ENCODE measurements at regions not wholly inside any gene's neighbourhood (a gene's known extent, or its start where the extent isn't known, plus 50 kb on each side); places are given as distances from the start of the nearest gene placed in this dataset.

DNA sequence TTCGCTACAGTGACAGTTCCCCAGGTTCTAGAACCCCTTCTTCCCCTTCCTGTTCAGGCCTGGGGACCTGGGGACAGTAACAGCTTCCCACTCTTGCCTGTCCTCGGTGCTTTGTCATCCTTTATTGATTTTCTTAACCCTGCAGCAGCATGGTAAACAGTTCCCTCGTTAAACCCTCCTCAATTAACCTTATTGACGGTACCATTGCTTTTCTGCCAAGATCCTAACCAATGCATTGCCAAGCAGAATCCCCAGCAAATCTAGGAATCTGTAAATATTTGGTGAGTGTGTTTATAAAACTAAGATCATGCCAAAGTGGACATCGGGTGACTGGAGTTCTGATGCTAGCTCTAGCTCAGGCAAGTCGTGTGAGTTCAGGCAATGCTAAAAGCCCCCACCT is 99.6 kb upstream of the KAZN start:
- DNase-seq (ENCODE audit: low read depth) = no peak

DNA sequence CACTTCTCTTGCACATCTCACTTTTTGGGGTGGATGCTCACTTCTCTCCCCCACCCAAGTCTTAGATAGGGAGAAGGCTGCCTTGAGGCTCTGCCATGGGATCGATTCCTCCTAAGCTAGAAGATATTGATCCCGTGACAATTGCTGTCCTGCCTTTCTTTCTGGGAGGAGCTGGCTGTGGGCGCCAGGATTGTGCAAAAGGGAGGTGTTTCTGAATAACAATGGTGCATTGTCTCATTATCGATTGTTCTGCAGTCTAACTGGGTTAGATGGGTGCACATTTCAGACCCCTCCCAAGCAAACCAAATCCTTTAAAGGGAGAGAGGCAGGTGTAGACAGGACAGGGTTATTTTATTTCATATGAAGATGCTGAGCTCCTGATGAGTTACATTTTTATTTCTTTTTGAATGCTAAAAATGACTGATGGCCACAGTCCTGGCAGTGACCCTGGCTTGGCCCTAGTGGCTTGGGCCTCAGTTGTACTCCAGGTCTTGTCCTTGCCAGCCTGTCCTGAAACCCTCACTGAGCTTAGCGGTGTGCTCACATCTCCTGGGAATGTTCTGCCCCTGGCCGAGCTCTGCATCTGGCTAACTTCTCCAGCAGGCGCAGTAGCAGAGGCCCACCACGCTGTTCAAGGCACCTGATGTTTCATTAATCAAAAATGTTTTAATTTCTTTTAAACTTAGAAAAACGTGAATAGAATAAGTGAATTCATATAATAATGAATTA is 99.0 kb upstream of the KAZN start:
- DNase-seq (ENCODE audit: low read depth) = no peak

DNA sequence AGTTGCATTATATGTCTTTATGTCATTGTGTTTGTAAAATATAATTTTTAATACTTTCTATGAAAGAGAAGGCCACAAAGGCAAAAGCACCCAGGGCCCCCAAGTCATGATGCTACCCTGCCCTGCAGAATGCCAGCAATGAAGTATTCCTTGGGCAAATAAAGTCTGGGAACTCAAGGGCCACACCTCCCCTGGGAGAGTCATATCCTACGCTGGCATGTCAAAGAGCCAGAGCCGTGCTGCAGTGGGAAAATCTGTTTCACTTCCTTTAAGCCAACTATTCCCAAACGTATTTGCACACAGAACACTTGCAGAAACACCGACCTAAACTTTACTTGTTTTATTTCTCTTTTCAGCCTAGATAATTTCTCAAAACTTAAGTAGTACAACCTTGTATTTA is 98.4 kb upstream of the KAZN start:
- no peak for DNase-seq (ENCODE audit: low read depth)

DNA sequence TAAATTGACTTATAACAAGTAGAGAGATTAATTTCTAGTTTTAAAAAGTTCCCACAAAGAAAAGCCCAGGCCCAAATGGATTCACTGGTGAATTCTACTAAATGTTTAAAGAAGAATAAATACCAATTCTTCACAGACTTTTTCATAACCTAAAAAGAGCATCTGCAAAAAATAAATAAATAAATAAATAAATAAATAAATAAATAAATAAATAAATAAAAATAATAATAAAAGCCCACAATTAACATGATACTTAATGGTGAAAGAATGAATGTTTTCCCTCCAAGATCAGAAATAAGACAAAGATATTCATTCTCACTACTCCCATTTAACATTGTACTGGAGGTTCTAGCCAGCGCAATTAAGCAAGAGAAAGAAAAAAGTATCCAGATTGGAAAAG is 97.6 kb upstream of the KAZN start:
- DNase-seq (ENCODE audit: low read depth) = no peak

DNA sequence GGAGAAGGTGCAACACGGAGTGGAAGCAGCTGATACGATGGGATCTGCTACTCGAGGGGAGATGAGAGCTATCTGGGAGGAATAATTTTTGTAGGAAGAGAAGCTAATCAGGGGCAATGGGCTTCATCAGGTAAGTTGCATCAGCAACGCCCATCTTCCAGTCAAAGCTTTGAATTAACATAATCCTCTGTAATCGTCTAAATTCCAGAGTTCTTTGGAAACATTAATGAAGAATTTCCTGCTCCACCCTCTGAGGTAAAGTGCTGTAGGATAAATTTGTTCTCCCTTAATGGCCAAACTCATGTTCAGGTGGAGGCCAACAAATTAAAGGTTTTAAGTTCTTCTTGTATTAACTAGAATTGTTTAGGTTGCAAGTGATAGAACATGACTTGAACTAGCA is 94.0 kb upstream of the KAZN start:
- no peak for DNase-seq (ENCODE audit: low read depth)

DNA sequence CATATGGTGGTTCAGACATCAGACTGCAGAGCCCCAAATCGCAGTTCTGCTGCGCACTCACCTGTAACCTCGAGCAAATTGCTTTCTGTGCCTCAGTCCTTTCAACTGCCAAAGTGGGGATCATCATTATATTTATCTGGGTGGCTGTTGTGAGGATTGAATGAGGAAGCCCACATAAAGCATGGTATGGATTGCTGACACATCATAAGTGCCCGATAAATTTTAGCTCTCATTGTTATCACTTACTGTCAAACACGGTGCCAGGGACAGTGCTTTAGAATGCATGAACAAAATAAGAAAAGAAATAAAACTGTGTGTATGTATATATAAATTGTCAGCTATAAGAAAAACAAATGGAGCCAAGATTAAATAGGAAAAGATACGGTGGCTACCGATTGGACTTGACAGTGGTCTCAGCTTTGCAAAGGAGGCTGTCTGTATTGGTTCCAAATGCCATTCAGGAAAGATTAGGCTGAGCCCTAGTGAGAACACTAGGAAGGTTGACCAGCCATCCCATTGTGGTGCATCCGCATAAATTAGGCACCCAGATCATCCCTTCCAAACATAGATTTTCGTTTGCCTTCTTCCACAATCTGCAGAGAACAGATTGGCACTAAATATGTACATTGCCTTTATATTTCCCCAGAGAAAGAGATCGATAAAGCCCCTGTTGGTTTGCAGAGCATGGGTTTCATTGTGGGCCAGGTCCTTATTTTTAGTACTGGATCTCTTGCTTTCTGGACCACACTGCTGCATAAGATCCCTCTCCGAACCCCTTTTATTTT is 91.8 kb upstream of the KAZN start:
- DNase-seq (ENCODE audit: low read depth) = no peak

DNA sequence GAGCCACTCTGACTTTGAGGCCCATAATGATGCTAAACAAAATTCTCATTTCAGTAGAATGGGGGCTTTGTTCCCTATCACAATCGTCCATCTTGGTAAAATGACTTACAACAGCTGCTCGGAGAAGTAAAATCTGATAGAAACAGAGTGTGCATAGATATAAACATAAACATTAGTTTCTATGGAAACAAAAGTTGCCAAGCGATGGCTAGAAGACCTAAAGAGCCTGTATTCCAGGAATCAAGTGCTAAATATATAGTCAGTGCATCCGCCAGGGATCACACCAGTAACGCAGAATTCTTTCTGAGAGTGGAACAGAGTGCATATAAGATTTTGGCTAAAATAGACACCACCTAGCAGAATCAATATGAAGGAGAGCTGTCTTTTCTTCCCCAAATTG is 91.2 kb upstream of the KAZN start:
- no peak for DNase-seq (ENCODE audit: low read depth)

DNA sequence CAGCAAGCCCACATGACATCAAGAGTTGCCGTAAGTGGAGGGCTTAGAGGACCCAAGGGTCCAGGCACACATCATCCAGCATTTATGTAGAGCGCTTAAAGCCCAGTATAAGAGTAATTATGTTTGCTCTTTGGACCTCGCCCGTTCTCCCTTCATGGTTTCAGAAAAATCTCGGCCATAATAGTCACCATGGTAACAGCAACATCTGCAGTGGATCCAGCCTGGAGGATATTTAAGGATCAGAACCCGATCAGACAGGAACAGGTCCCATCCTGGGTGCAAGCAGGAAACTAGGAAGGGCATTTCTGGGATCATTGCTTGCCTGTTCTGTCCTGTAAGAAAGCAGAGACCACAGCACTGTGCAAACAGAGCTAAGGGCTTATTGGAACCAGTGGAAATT is 89.9 kb upstream of the KAZN start:
- DNase-seq (ENCODE audit: low read depth) = no peak

DNA sequence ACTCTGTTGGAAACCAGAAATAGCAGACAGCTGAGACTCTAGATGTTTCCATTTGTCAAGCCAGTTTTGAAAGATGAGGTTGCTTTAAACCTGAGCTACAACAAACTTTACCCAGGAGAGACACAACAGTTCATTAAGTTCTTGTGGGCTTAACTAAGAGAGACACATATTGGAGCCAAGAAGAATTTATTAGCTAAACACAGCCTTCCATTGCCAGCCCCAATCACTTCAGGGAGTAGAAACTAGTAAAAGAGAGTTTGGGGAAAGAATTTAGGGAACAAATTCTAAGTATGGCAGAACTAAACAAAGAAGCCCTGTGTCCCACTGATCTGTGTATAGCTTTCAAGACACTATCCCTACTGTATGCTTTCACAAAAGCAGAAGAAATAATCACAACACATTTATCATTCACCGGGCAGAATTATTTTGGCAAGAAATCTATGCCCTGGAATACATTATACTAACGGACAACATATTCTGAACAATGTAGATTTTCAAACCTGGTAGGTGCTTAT is 87.3 kb upstream of the KAZN start:
- no peak for DNase-seq (ENCODE audit: low read depth)

DNA sequence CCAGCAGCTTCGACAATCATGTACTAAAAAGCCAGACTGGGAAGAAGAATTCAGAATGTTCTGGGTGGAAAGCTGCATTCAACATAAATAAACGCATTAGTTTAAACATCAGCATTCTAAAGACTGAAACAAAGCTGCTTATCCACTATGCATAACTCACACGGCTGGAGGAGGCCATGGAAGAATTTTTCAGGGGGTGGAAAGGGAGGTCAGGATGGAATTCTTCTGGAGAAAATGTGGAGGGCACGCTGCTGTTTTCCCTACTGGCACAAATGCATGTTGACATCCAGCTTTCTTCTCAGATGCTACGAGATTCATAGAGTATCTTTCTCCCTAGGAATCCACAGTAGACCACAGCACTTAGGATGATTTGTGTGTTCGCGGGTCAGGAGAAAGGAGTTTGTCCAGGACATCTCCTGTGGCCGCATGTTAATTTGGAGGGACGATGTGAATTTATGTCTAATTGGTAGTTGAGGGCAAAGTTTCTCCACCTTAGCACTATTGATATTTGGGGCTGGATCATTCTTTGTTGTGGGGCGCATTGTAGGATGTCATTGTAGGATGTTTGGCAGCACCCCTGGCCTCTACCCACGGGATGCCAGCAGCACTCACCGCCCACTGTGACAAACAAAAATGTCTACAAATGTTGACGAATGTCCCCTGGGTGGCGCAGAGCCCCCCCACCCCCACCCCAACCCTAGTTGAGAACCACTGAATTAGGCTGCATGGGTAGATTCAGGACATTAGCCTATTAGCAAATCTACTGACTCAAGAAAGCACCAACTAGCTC is 86.5 kb upstream of the KAZN start:
- no peak for DNase-seq (ENCODE audit: low read depth)

DNA sequence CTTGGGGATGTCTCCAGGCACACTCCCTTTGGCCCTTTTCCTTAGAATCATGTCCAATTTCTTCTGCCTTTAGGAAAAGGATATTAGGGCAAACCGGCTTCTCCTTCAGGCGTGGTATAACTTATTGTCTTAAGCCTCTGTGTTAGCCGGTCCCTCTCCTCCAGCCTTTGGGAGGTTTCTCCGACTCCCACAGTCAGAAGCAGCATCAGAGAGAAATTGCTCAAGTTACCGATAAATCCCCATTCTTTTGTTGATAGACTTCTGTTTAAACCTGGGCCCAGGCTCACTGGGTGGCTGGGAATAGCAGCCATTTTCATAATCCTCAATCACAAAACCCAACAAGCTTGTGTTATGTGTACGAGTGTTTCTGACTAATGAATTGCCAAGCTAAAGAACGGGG is 85.4 kb upstream of the KAZN start:
- no peak for DNase-seq (ENCODE audit: low read depth)

DNA sequence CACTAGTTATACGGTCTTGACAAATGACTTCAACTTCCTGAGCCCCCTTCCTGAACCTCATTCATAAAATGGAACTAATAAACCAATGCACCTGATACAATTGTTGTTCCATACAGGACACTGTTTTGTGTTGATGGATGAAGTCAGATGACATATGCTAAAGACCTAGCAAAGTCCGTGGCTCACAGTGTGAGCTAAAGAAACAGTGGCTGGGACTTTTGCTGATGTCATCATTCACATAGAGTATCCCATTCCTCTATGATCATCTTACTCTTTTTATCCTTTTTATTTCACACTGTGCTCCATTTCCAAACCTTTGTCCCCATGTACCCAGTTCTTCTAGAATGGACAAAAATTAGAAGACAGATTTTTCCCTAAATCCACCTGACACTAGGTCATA is 83.7 kb upstream of the KAZN start:
- no peak for DNase-seq (ENCODE audit: low read depth)

DNA sequence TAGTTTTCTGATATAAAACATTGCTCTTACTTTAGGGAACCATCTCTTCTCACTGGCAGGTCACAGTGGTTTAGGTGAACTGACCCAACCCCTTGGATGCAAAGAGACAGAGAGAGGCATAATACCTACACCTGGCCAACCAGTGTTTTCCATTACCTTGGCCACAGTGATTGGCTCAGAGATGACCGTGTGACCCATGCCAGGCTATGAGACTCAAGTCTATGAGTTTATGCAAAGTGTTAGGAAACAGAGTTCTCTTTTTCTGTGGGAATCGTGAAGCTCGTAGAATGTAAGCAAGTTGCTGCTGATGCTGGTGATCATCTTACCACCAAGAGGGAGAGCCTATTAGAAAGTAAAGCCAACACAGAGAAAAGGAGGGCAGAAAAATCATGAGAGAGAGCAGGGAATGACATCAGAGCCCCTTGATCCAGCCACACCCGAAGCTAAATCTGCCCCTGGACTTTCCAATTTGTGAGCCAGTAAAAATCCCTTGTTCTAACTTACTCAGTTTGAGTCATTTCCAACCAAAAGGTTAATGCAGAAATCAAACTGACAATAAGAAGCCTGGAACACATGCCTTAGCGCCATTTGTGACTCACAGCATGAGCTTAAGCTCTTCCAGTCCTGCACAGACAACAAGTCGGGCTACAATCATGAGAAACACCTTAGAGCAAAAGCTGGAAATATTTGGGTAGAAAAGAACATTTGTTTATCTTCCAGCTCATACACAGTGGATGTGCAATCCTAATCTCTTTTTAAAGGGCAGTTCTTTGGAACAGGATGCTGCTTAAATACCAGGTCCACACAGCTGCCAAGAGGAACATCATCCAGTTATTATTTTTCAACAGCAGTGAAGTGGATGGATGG is 81.3 kb upstream of the KAZN start:
- DNase-seq (ENCODE audit: low read depth) = peak; percentile 86

DNA sequence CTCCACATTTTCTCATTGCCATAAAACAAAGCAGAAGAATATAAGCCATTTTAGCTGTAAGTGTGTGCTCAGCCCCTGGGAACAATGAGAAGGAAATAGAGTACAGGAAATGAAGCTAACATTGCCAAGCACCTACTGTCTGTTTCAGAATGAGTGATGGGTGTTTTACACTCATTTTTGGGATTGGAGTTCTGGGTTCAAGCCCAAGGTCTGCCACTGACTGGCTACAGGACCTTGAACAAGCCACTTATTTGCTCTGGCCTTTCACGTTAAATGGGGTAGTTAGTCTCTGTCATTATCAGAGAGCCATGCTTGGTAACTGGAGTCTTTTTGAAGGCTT is 80.7 kb upstream of the KAZN start:
- no peak for DNase-seq (ENCODE audit: low read depth)

DNA sequence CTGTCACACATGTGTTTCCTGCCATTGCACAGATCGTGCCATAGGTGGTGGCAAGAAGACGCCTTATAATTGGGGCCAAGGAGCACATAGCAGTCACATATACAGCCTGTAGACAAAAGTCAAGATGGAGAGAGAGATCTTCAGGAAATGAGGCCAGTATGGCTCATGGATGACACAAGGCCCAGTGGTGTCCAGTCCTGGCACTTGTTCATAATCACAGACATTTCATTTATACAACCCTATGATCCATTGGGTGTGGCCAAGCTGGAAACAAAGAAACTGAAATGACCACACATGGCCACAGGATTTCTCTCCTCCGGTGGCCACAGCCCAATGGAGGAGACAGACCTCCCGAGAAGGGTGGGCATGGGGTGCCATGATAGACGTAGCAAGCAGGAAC is 78.5 kb upstream of the KAZN start:
- DNase-seq (ENCODE audit: low read depth) = no peak

DNA sequence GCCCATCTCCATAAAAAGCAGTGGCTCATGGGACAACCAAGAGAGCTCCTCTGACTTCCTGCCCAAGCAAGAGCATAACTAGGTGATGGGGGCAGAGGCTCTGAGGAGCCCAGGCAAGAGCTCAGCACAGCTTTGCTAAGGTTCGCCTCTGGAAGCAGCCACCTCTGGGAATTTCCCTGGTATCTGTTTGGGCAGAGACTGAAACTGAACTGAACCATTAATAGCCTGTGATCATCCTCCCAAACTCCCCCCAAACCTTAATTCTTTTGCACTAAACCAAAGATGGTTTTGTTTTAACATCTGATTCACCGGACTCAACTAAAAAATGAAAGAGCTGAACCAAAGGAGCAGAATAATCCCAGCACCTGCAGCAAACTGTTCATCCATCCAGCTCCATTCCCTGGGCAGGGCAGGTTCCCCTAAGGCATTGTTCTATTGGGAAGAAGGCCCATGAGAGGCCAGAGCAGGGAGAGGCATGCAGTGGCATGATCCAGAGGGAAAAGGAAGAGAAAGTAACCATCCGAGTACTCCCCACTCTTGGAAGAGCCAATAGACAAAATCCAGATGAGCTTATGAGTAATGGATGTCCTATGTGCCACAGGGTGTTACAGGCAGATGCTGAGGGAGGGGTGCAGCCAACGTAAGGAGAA is 77.8 kb upstream of the KAZN start:
- no peak for DNase-seq (ENCODE audit: low read depth)

DNA sequence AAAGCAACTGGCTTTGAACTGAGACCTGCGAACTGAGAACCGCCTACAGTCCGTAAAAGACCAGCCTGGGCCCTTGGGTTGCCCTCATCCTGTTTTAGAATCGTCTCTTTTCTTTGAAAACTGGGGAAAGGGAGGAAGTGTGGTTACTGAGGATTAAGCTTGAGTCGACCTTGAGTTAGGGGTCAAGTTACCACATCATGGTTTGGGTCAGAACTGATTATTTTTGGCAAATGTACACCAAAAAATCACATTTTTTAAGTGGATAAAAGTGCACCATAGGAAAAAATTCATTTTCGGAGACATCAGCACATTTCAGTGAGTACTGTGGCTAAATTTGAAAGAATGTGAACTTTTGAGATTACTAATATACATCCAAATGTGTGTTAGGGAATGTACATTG is 76.9 kb upstream of the KAZN start:
- DNase-seq (ENCODE audit: low read depth) = no peak

DNA sequence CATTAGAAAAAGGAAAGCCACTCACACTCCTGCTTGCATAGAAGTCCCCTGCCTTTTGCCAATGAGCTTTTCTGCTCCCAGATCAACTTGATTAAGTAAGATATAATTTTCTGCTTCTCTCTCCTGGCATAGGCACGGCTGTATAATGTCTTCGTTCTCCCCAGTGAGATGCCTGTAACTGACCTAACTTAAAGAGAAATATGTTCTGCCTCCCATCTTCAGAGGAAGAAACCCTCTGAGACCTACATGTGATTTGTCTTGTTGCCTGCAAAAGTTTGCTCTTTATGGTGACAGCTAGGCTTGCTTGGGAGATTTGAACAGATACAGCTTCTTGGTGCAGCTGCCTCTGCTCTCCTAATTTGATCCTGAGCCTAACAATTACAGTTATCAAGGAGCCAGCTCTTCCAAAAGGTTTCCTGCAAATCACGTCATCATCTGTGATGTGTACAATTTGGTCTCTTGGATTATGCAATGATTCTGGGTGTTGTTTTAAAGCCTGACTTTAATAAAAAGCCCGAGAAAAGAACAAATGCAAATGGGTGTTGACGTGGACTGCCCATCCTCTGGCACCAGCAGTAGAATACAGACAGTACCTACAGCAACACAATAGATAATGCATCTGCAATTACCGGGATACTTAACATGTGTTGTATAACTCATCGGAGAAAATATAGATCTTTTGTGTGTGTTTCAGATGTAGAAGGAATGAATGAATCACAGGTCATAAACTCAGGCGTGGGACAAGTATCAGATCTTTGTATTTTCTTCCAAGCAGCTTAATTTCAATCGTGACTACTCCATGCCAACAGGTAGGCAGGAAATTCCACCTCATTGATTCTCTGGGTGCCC is 76.2 kb upstream of the KAZN start:
- DNase-seq (ENCODE audit: low read depth) = peak; percentile 69

DNA sequence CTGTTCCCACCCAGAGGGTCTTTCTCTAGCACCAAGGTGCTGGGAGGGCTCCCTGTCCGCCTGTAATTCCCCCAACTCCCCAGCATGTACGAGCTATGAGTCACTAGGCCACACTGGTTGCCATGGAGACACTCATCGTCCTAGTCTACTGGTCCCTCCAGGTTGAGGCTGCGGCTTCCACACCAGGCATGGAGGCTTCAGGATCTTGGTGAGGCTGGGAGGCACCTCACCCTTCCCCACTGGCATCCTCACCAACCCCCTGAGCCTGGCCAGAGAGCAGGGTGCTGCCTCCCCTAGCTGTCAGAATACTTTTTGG is 75.6 kb upstream of the KAZN start:
- DNase-seq (ENCODE audit: low read depth) = peak; percentile 60

DNA sequence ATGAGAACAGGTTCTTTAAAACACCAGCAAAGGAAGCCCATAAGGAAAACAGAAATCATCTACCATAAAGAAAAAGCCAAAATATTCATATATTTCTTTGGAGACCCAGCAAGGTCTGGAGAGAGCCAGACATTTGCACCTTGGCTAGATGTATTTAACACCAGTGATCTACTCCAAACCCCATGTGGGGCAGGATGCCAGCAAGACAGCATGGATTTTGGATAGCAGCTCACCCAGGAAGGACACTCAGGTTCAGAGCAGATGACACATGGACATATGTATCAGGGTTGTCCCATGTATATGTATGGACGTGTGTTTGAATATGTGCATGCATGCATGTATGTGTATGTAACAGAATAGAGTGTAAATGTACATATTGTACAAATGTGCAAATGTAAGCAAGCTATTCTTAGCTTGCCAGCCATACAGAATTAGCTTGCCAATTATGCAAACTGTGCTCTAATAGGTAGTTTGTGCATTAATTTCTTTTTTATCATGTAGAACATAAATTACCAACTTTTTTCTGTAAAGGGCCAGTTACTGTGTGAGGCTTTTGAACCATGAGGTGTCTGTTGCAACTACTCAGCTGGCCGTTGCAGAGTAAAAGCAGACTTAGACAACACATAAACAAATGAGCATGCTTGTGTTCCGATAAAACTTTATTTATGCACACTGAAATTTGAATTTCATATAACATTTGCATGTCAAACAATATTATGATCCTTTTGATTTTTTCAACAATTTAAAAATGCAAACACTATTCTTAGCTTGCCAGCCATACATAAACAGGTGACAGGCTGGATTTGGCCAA is 73.5 kb upstream of the KAZN start:
- DNase-seq (ENCODE audit: low read depth) = no peak

Measured in GM04503 (cell line).